ENCODE measurements at regions not wholly inside any gene's neighbourhood (a gene's known extent, or its start where the extent isn't known, plus 50 kb on each side); places are given as distances from the start of the nearest gene placed in this dataset.

GRCh38 chr17:79224476-79224875 lies 149.9 kb downstream of the ENGASE start:
- TF ChIP-seq EGR1 (IDR thresholded peaks at IDR 0.05): no peak
- TF ChIP-seq RAD21 (IDR thresholded peaks at IDR 0.05; ENCODE audit: low read depth): no peak
- no peak for TF ChIP-seq CEBPB (IDR thresholded peaks at IDR 0.05)
- no peak for TF ChIP-seq MAX (IDR thresholded peaks at IDR 0.05)
- no peak for TF ChIP-seq FOXM1 (IDR thresholded peaks at IDR 0.05; ENCODE audit: borderline replicate concordance, low read depth)
- no peak for TF ChIP-seq REST (IDR thresholded peaks at IDR 0.05; ENCODE audit: low read depth)
- TF ChIP-seq EP300 (IDR thresholded peaks at IDR 0.05; ENCODE audit: borderline replicate concordance): no peak
- TF ChIP-seq NFIC (IDR thresholded peaks at IDR 0.05): no peak
